ENCODE measurements at regions not wholly inside any gene's neighbourhood (a gene's known extent, or its start where the extent isn't known, plus 50 kb on each side); places are given as distances from the start of the nearest gene placed in this dataset.

DNA sequence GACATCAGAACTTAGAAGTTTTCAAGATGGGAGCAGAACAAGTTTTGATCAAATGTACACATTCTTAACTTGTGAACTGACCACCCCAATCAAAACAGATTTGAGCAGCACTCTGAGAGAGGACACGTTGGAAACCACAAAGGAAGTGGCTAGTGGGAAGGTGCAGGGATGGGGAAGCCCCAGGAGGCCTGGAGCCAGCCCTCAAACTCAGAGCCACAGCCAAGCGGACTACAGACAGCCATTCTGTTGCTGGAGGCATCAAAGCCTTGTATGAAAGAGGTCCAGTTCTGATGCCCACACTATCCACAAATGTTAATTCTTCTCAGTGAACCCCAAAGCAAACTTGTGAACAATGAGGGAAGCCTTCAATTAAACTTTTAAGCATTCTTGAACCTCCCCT is 143.6 kb upstream of the RAB4A start:
- CTCF ChIA-PET = interaction anchor here (1.2 kb wide), 1 partner anchor 11 kb away, joined by 3 read pairs; no protein-coding TSS in a partner anchor
- POLR2A ChIA-PET = no interaction called here
- DNase-seq (ENCODE audit: extremely low spot score) = no peak
- TF ChIP-seq, protein P1, sequence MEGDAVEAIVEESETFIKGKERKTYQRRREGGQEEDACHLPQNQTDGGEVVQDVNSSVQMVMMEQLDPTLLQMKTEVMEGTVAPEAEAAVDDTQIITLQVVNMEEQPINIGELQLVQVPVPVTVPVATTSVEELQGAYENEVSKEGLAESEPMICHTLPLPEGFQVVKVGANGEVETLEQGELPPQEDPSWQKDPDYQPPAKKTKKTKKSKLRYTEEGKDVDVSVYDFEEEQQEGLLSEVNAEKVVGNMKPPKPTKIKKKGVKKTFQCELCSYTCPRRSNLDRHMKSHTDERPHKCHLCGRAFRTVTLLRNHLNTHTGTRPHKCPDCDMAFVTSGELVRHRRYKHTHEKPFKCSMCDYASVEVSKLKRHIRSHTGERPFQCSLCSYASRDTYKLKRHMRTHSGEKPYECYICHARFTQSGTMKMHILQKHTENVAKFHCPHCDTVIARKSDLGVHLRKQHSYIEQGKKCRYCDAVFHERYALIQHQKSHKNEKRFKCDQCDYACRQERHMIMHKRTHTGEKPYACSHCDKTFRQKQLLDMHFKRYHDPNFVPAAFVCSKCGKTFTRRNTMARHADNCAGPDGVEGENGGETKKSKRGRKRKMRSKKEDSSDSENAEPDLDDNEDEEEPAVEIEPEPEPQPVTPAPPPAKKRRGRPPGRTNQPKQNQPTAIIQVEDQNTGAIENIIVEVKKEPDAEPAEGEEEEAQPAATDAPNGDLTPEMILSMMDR (IDR thresholded peaks at IDR 0.05; ENCODE audit: control extremely low read depth, extremely low read depth, low read depth, missing control alignments) = no peak

DNA sequence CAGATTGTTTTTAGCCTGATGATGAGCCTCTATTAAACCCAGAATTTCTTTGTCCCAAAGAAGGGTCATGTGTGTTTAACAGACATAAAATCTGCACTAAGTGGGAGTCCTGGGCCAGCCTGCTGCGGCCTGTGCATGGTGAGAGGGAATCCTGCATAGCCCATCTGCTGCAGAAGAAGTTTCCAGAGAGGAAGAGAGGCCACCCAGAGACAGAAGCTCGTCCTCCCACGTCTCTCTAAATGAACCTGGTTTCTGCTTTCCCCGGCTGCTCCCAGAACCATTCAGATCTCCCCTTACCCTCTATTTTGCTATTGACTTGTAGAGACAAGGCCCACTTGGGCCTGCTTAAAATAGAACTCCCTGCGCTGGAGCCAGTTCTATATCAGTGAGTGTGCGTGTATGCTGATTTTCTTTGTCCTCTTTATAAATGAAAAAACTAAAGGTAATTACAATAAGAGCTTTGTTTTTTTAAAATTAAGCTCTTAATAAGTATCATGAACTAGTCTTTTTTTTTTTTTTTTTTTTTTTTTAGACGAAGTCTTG is 142.8 kb upstream of the RAB4A start:
- POLR2A ChIA-PET = no interaction called here

DNA sequence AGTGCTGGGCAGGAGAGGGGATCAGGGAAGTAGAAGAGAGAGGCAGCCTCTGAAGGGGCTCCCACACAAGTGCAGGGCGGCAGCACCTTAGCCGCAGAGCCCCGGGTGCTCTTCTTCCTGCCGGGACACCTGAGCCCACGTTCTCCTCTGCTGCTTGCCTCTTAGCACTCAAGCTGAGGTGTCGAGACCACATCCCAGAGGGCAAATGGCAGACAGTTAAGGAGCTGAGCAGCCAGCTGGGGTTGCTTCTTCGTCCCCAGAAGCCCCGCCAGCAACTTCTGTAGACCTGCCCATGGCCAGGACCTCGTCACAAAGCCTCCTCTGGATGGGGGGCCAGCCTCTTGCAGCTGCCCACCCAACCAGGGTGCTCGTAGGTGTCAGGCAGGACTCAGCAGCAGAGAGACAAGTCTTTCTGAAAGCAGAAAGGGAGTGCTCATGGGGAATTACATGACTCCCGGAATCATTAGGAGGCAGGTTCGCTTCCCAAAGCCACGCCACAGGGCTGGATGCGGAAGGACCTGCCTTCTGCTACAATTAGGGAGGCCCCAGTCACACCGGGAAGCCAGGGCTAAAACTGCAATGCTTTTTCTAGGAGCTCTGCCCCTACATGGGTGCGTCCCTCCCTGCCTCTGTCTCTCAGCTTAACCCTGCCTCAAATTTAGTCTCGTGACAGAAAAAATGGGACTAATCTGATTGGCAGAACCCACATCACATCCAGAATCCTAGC is 141.4 kb upstream of the RAB4A start:
- TF ChIP-seq, protein P1 (IDR thresholded peaks at IDR 0.05; ENCODE audit: control extremely low read depth, extremely low read depth, low read depth, missing control alignments) = no peak
- POLR2A ChIA-PET = no interaction called here
- no peak for DNase-seq (ENCODE audit: extremely low spot score)
- CTCF ChIA-PET = interaction anchor here (1.1 to 1.3 kb wide), 3 partner anchors 10 to 100 kb away, joined by 3 read pairs; no protein-coding TSS in a partner anchor

More for the DNA sequence above, 142.8 kb upstream of the RAB4A start:
- CTCF ChIA-PET = interaction anchor here (1.3 kb wide), 2 partner anchors 9 to 25 kb away, joined by 3 read pairs; no protein-coding TSS in a partner anchor
- TF ChIP-seq, protein P1 (IDR thresholded peaks at IDR 0.05; ENCODE audit: control extremely low read depth, extremely low read depth, low read depth, missing control alignments) = no peak
- no peak for DNase-seq (ENCODE audit: extremely low spot score)

DNA sequence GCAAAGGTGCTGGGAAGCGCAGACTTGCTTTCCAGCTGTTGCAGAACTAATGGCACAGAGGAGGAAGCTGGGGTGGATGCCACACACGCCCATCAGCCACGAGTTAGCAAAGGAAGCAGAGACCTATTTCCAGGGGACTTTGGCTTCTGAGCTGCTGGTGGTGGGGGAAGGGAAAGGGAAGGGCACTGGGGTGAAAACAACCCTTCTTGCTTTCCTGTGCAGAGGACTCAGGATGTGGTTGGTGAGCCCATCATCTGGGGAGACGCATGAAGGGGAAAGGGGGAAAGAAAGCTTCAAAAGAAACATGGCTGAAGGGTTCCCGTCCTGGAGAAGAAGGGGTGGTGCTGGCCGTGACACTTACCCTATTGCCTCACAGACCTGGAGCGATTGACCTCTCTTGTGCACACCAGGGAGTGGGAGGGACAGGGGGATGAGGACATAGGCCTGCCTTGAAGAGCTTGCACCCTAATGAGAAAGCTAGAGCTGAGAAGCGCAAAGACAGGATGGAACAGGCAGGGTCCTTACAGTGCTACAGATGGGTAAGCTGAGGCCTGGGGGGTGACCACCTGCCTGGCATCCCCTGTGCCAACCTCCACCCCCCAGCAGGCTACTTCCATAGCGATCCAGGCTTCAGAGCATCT is 140.8 kb upstream of the RAB4A start:
- POLR2A ChIA-PET = no interaction called here
- CTCF ChIA-PET = no interaction called here
- DNase-seq (ENCODE audit: extremely low spot score) = no peak
- TF ChIP-seq, protein P1 (IDR thresholded peaks at IDR 0.05; ENCODE audit: control extremely low read depth, extremely low read depth, low read depth, missing control alignments) = no peak

DNA sequence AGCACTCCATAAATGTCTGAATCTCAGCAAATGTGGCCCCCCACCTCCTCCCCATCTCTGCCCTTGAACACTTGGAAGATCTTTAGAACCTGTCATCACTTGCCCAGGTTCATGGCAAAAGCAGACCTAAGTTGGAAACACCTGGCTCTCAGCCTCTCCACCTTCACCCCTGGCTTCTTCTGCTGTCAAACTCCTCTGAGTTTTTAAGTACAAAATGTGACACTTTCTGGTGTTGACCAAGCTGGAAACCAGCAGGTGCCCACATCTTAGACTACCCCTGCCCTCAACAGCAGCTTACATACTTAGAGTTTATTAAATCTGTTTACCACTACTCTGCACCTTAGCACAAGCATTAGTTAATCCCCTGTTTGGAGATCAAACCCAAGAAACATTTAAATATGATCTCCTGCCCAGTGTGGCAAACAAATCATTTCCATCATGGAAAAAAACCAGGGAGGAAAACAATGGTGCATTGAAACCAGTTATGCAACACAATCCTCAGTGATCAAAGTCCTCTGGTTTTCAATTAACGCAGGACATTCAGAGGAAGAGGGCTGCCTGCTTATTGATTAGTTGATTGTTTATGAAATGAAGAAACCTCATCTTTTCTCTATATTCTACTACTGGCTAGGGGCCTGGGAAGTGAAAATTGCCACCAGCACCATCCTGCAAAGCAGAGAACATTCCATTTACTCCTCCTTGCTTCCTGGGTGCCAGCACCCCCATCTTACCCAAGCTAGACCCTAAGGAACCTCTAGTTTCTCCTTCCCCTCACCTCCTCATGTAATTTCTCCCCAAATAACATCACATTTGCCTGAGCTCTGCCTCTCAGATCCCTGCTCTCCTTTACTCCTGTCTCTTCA is 139.4 kb upstream of the RAB4A start:
- DNase-seq (ENCODE audit: extremely low spot score) = no peak
- CTCF ChIA-PET = no interaction called here
- TF ChIP-seq, protein P1 (IDR thresholded peaks at IDR 0.05; ENCODE audit: control extremely low read depth, extremely low read depth, low read depth, missing control alignments) = no peak
- POLR2A ChIA-PET = no interaction called here

DNA sequence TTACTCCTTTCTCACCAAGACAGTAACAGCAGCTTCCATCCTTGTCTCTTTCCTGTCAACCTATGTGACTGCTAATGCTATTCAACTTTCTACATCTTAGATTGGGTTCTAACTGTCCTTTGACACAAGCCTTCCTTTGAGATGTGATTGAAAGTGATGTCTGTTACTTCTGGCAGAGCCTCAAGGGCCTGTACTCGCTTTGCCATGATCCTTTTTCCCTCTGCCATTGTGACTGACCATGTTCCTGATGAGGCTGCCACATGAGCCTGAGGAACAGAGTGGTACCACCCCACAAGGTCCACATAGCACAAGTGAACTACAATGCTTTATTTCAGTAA is 138.8 kb upstream of the RAB4A start:
- CTCF ChIA-PET = no interaction called here
- POLR2A ChIA-PET = no interaction called here
- TF ChIP-seq, protein P1 (IDR thresholded peaks at IDR 0.05; ENCODE audit: control extremely low read depth, extremely low read depth, low read depth, missing control alignments) = no peak
- no peak for DNase-seq (ENCODE audit: extremely low spot score)
